ENCODE measurements at regions not wholly inside any gene's neighbourhood (a gene's known extent, or its start where the extent isn't known, plus 50 kb on each side); places are given as distances from the start of the nearest gene placed in this dataset.
"Not testable (repeated sequence)": the region's sequence is repeated elsewhere in the genome, so short reads cannot be mapped to it uniquely, and the experiment has no call there.

- DNase-seq: no peak
Measured at GRCh38 chr16:47851146-47851545, 304.6 kb downstream of the ABCC12 start.

DNA sequence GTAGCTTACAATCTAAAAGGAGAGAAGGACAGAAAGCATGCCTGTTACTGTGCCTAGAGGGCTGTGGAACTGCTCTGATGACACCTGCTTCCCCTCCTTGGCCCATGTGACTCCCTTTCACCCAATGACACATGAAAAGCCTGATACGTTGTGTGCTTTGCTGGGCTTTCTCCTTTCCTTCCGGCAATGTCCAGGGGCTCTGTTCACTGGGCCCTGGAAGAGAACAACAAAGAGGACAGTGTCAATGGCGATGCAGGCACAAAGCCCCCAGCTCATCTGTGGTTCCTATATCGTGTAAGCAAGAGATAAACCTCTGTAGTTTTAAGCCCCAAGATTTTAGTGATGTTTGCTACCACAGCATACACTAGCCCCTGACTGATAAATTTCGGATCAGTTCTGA, 306.1 kb downstream of the ABCC12 start:
- DNase-seq: no peak

- DNase-seq: peak; percentile 61
Measured at GRCh38 chr16:47848421-47849109, 307.2 kb downstream of the ABCC12 start.

DNA sequence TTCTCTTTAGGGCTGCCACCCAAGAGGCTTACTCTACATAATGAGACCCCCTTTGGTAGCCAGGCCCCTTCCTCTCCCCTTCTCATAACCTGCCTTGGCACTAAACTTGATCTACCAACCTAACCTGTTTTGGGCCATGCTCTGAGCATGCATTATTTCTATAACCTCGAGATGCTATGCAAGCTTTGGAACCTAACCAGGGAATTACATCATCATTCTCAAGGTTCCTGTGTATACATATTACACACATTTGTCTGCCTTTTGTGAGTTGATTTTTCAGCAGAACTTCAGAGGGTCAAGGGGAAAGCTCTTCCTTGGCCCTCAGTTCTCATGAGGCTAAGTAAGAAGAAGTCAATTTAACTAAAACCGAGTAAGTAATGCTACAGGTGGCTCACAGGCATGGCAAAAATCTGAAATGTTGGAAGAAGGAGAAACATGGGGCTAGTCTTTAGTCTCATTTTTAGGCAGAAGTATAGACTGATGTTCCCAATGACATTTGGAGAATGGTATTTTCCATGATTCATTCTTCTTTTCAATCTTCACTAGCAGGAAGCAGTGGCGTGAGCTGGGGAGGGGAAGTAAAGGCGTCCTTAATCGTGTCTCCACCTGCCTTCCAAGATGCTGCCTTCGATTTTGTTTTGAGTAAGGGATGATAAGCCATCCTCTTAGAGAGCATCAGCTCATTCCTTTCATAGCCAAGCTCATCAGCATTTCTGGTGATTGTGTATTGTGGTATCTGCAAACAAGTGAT, 308.4 kb downstream of the ABCC12 start:
- peak; percentile 45 for DNase-seq

DNA sequence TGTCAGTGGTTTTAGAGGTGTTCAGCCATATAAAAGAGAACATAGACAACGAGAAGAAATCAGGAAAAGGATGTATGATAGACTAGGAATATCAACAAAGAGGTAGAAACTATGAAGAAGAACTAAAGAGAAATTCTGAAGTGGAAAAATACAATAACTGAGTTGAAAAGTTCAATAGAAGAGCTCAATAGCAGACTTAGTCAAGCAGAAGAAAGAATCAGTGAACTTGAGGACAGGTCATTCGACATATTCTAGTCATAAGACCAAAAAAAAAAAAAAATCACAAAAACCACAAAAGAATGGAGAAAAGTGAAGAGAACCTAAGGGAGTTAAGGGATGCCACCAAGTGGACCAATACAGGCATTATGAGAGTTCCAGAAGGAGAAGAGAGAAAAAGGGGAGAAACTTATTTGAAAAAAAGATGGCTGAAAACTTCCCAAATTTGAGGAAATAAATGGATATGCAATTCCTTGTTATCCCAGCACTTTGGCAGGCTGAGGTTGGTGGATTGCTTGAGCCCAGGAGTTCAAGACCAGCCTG, 321.2 kb downstream of the ABCC12 start:
- DNase-seq: no peak

DNA sequence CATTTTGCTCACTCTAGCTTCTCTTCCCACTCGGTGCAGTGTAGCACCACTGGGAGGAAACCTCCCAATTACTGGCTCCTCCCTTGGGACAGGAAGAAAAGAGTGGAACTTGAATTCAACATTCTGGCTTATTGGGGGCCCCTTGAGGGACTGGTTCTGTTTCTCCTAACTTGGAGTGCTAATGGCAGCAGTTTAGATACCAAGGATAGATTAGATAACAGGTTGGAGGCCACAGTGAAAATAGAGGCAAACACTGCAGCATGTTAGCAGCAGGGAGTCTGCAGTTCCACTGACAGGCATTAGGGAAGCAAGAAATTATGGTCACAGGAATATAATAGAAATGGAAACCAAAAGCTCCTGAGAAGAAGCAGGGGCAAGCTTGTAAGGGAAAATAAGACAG, 322.0 kb downstream of the ABCC12 start:
- DNase-seq: no peak

- DNase-seq: no peak
Measured at GRCh38 chr16:47829850-47830600, 325.8 kb downstream of the ABCC12 start.

GRCh38 chr16:47826070-47826469, 329.7 kb downstream of the ABCC12 start:
- no peak for DNase-seq

DNA sequence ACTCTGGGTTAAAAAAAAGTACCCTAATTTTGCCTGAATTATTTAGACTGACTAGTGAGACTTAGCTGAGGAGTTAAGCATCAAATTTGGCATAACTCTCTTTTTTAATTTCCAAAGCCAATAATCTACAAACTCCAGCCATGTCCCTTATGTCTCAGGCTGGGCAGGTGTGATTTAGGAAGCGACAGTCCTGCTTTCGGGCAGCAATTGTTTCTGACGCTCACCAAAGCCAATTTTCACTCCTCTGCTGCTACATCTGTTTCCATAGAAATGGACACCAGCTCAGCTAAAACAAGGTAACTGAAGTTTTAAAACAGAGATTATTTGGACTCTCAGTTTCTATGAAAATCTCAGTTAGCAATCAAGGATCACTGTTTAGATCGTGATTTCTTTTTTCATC, 338.7 kb downstream of the ABCC12 start:
- DNase-seq: no peak

GRCh38 chr16:47816511-47816910, 339.3 kb downstream of the ABCC12 start:
- DNase-seq: no peak

DNA sequence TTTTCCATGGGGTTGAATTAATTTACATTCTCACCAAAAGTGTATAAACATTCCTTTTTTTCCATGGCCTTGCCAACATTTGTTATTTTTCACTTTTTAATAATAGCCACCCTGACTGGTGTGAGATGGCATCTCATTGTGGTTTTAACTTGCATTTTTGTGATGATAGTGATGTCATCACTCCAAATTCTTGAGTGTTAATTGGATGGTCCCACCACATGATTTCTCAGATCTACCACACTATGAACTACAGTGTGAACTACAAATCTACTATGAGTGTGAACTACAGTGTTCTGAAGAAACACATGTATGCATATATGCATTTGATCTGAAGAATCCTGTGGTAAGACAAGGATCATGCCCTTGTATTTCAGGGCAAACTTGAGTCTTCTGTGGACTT, 340.1 kb downstream of the ABCC12 start:
- DNase-seq: peak; percentile 25

DNA sequence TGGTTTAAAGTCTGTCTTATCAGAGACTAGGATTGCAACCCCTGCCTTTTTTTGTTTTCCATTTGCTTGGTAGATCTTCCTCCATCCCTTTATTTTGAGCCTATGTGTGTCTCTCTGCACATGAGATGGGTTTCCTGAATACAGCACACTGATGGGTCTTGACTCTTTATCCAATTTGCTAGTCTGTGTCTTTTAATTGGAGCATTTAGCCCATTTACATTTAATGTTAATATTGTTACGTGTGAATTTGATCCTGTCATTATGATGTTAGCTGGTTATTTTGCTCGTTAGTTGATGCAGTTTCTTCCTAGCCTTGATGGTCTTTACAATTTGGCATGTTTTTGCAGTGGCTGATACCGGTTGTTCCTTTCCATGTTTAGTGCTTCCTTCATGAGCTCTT, 344.0 kb downstream of the ABCC12 start:
- DNase-seq: not testable (repeated sequence)

- no peak for DNase-seq
Measured at GRCh38 chr16:47806309-47806847, 345.2 kb downstream of the PHKB start.

DNA sequence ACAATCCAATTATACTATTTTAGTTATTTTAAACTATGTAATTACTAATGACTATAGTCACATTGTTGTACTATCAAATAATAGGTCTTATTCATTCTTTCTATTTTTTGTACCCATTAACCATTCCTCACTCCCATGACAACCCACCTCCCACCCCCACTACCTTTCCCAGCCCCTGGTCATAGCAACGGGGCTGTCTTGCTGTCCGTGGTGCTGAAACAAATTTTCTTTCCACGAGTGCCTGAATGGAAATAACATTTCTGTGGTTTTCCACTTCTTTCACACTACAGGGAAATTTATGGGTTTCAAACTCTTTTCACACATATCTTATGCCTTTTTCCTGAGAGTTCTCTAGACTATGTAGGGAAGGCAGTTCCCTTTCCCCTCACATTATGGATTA, 326.6 kb downstream of the PHKB start:
- peak; percentile 18 for DNase-seq

- DNase-seq: no peak
Measured at GRCh38 chr16:47781673-47782072, 320.5 kb downstream of the PHKB start.

- peak; percentile 19 for DNase-seq
Measured at GRCh38 chr16:47780213-47780875, 319.2 kb downstream of the PHKB start.

DNA sequence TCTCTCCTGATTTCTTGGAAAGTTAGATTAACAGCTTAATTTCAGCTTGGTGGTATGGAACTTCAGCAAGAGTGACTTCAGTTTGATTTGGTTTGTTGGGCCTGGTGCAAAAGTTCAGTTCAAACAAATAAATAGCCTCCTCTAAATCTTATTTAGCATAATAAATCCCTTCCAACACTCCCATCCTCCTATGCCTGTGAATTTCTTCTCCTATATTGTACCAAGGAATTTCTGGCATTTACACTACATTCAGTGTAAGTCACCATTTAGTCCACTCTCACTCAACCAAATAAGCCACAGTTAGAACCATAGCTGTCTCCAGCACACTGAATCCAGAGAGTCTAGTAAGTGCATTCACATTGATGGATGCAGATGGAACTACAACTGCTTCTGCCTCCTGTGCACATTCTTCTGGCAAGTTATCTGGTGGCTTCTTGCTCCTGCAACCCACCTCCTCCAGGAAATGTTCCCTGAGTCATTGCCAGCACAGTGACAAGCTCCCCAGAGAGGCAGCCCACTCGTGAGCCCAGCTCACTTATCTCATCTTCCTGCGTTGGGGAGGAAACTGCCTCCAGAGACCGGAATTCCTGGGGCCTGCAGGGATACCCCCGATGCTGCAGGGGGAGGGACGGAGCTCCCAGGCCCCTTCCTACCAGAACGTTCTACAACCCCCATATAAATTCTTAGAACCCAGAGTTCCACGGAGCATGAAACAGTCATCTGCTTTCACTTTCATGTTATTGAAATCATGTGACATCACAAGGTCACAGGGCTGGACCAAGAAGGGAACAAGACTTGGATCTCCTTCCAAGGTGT, 318.3 kb downstream of the PHKB start:
- DNase-seq: peak; percentile 45

DNA sequence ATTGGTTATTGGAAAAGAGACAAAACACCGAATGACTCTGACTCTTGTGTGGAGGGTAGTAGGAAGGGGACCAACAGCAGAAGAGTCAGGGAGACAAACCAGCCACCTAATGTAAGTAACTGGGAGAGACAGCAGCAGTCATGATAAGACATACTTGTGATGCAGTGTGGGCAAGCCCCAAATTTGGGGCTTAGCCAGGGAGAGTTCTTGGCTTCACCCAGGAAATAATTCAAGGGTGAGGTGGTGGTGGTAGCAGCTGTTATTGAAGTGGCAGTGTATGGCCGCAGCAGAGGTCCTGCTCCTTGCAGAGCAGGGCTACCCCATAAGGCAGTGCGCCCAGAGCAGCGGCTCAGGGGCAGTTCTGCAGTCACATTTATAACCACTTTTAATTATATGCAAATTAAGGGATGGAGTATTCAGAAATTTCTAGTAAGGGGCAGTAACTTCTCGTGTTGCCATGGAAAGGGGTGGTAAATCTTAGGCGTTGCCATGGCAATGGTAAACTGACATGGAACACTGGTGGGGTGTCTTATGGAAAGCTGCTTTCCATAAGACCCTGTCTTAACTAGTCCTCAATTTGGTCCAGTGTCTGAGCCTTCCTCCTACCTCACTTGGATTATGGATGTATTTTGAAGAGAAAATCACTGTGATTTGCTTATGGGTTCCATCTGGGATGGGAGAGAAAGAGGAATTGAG, 317.1 kb downstream of the PHKB start:
- no peak for DNase-seq

- peak; percentile 67 for DNase-seq
Measured at GRCh38 chr16:47777220-47777619, 316.1 kb downstream of the PHKB start.

DNA sequence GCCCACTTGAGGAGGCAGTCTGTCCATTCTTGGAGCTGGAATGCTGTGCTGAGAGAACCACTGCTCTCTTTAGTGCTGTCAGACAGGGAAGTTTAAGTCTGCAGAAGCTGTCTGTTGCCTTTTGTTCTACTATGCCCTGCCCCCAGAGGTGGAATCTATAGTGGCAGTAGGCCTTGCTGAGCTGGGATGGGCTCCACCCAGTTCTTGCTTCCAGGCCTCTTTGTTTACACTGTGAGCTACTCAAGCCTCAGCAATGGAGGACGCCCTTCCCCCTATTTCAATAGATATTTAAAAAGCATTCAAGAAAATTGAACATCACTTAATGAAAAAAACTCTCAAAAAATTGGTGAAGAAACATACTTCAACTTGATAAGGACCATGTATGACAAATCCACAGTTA, 313.5 kb downstream of the PHKB start:
- peak; percentile 1 for DNase-seq

GRCh38 chr16:47753659-47754058, 292.5 kb downstream of the PHKB start:
- DNase-seq: no peak
